ENCODE measurements at regions not wholly inside any gene's neighbourhood (a gene's known extent, or its start where the extent isn't known, plus 50 kb on each side); places are given as distances from the start of the nearest gene placed in this dataset.
"Not testable (repeated sequence)": the region's sequence is repeated elsewhere in the genome, so short reads cannot be mapped to it uniquely, and the experiment has no call there.

DNA sequence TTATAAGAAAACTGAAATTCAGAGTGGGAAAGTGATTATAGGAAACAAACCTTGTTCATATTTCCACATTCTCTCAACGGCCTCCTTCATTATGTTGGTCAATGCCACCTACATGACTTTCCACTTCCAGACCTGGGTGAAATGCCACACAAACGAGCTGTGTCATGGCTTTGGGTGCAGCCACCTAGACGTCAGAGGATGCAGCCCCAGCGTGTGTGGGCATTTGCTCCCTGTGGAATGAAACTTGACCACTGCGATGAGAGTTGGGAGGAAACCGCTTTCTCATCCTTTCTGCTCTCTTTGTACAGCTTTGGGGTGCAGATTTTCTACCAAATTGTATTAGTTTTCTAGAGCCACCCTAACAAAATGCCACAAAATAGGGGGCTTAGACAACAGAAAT is 291.0 kb downstream of the CYRIA start:
- DNase-seq (ENCODE audit: low read depth in 2 of 3, low spot score in 1 of 3): no peak

DNA sequence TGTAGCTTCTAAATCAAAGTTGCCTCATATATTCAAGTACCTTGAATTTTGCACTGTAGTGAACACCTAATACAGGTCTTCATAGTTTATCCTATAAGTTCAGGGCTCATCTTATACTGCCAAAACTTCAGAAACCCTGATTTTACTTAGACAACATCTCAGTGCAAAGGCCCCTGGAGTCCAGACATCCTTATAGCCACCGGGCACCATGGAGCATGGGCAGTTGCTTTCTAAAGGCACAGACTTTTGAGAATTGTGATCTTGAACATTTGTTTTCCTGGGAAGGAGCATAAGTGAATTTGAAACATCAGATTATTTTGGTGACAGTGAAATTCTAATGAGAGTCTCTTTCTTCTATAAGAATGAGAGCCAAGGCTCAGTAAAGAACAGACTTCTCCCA is 292.3 kb downstream of the CYRIA start:
- no peak for DNase-seq (ENCODE audit: low read depth in 2 of 3, low spot score in 1 of 3)

DNA sequence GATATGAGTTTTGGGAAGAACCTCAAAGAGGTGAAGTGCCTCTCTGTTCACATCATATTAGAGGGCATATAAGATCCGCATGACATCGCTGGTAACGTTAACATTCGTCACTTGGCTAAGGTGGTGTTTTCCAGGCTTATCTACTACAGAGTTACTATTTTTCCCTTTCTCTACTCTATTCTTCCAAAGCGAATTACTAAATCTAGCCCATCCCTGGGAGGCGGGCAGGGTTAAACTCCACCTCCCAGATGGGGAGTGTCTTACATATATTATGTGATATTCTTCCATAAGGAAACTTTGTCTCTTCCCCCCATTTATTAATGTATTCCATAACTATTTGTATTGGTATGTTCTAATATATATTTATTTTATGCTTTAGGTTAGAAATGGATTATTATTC is 293.9 kb downstream of the CYRIA start:
- DNase-seq (ENCODE audit: low read depth in 2 of 3, low spot score in 1 of 3): no peak

DNA sequence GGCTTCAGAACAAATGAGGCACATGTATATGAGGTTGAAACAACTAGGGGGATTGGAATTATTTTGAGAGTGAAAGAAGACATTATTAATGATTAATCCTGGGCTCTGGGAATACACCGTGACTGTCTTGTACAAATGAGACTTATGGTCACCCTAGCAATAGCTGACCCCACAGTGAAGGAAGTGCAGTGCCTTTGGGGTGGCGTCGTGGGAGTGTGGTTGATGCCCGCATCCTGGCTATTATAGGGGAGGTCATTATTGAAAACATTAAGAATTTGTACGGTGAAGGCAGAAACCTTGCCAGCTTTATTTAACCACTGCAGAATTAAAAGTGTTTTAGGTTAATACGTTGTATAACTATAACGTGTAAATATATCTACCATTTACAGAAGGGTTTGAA is 296.7 kb downstream of the CYRIA start:
- no peak for DNase-seq (ENCODE audit: low read depth in 2 of 3, low spot score in 1 of 3)

DNA sequence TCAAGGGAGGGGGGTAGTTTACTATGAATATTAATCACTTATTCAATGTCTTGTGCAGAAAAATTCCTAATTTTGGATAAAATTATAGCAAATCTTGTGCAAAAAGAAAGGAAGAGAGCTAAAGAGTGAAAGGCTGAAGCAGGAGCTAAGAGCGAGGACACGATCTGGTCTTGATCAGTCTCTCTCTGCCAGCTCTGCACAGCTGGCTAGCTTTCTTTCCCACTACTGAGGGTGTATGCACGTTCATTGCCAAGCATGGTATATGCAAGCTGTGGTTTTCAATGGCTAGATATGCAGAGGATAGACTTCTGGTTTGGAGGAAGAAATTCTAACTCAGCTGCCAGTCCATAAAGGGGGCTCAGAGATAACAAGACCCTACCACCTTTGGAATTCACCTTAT is 297.3 kb downstream of the CYRIA start:
- no peak for DNase-seq (ENCODE audit: low read depth in 2 of 3, low spot score in 1 of 3)

DNA sequence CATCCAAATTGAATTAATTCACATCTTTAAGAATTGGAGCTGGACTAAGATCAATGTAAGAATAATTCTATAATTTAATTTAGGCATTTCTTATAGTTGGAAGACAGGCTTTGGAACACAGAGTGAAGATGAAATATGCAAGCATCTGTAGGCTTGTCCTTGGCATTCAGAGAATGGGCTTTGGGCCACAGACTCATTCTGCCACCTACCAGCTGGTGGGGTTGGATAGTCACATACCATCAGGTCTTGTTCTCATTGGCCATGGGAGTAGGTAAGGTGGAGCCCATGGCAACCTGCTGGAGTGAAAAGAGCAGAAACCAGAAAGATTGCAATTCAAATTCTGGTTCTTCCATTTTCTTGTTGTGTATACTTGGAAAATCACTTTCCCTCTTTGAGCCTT is 300.3 kb downstream of the CYRIA start:
- no peak for DNase-seq (ENCODE audit: low read depth in 2 of 3, low spot score in 1 of 3)

DNA sequence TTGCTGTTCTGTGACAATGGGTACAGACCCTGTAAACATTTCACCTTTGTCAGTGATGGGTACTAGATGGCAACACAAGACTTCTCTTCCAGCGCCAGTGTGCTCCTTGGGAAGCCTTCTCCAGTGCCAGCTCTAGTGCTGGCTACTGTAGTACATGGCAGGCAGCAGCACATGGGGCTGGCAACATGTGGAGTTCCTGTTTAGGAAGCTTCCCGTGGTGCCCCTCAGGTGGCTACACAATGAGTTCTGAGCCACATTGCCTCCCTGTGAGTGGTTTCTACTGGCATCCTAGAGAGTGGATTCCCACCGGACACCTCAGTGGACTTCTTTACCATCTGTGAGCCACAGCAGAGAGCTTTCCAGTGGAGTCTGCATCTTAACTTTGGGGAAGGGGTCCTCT is 302.1 kb downstream of the CYRIA start:
- DNase-seq (ENCODE audit: low read depth in 2 of 3, low spot score in 1 of 3): no peak

DNA sequence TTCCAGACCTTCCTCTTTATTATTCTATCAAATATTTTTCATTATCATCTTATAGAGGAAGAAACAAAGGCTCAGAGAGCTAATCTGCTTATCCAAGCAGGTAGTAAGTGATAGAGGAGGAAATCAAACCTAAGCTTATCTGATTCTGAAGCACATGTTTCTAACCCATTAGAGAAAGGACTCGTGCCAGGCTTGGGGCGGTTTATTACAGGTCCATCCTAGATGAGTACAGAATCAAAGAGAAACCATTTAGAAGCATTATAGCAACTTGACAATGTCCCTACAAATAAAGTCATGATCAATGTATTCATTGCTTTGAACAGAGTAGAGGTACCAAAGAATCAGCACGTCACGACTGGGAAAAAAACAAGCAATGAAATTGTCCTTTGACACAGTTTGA is 303.0 kb downstream of the CYRIA start:
- DNase-seq (ENCODE audit: low read depth in 2 of 3, low spot score in 1 of 3): no peak

DNA sequence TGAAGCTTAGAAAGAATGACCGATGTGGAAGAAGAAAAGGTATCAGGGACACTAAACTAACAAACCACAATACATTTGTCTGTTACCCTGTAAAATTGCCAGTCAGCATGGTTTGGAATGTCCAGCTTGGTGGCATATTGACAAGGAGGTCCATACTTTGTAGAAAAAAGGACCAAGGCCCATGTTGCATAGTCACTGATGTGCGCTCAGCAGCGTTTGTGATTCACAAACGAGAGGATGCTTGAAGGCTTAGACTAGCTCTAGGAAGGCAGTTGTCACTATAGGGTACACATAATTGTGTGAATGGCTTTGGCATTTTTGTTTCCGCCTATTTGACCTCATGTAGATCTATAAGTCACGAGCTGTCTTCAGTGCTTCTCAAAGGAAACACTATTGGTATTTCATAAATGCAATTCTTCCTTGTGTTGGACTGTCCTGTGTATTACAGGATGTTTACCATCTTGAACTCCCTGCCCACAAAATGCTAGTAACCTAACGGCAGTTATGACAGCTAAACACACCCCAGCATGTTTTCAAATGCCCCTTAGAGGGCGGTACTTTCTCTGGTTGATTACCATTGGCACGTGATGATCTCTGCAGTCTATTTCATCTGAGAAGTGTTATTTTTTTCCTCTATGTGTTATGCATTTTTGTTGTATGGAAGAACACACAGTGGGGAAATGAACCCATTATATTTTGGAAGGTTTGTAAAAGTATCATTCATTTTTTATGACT is 304.2 kb downstream of the CYRIA start:
- no peak for DNase-seq (ENCODE audit: low read depth in 2 of 3, low spot score in 1 of 3)

DNA sequence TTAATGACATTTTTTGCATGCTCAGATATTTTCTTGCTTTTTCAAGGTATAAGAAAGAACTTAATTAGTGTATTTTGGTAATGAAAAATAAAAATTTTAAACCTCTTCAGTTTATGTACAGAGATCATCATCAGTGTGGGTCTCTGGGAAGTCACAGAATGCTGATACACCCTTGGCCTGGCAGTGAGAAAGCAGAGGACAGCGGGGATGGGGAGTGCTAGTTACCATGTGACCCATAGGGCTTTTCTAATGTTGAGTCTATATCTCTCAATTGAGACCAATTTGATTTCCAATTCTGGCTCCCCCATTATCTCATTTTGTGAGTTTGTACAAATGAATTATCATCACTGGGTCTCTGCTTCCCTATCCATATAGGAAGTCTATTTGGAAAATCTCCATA is 305.7 kb downstream of the CYRIA start:
- no peak for DNase-seq (ENCODE audit: low read depth in 2 of 3, low spot score in 1 of 3)

DNA sequence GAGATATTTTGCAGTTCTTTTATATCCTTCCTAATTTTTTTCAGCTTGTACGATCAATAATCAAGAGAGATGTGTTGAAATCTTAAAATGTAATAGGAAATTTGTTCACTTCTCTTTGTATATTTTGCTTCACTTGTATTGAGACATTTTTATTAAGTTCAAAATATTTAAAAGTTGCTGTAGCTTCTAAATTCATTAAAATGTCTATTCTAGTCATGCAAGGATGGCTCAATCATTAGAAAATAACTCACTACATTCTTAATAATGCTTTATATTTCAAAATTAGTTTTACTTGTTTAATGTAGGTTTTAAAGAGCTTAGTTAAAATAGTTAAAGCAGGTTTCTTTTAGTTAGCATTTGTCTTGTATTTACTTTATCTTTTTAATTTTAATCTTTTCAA is 308.4 kb downstream of the CYRIA start:
- DNase-seq (ENCODE audit: low read depth in 2 of 3, low spot score in 1 of 3): no peak

DNA sequence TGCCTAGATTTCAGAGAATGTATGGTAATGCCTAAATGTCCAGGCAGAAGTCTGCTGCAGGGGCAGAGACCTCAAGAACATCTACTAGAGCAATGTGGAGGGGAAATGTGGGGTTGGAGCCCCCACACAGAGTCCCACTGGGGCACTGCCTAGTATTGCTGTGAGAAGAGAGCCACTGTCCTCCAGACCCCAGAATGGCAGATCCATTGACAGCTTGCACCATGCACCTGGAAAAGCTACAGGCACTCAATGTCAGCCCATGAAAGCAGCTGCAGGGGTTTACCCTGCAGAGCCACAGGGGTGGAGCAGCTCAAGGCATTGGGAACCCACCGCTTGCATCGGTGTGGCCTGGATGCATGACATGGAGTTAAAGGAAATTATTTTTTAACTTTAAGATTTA is 314.1 kb downstream of the CYRIA start:
- DNase-seq (ENCODE audit: low read depth in 2 of 3, low spot score in 1 of 3): no peak

DNA sequence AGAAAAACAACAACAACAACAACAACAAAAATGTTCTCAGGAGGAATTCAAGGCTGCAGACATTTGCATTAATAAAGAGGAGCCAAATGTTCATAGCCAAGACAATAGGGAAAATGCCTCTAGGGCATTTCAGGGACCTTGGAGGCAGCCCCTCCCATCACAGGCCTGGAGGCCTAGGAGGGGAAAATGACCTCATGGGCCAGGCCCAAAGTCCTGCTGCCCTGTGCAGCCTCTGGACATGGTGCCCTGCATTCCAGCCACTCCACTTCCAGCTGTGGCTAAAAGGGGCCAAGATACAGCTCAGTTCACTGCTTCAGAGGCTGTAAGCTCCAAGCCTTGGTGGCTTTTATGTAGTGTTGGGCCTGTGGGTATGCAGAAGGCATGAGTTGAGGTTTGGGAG is 314.5 kb downstream of the CYRIA start:
- DNase-seq (ENCODE audit: low read depth in 2 of 3, low spot score in 1 of 3): no peak

DNA sequence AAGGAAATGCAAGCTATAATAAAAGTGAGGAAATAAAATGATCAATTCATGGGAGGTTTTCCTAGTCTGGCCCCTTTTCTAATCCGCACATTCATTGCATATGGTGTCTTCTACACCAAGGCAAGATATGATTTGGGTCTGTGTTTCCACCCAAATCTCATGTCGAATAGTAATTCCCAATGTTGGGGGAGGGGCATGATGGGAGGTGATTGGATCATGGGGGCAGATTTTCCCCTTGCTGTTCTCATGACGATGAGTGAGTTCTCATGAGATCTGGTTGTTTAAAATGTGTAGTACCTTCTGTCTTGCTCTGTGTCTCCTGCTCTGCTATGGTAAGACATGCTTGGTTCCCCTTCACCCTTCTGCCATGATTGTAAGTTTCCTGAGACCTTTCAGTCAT is 315.4 kb downstream of the CYRIA start:
- DNase-seq (ENCODE audit: low read depth in 2 of 3, low spot score in 1 of 3): no peak

DNA sequence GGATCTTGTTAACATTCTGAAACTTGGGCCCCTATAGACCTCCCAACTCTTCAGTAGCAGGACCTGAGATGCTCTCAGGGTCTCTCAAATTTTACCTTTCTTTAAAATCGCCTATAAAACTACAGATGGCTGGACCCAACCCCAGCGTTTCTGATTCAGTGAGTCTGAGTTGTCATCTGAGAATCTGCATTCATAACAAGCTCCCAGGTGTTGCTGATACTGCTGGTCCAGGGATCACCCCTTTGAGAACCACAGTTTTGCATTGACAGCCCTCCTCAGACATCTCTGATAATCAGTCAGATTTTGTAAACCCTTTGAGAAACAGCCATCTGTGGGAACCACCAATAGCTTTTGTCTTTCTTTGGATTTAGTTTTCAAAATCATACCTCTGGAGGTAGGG is 315.8 kb downstream of the CYRIA start:
- no peak for DNase-seq (ENCODE audit: low read depth in 2 of 3, low spot score in 1 of 3)

DNA sequence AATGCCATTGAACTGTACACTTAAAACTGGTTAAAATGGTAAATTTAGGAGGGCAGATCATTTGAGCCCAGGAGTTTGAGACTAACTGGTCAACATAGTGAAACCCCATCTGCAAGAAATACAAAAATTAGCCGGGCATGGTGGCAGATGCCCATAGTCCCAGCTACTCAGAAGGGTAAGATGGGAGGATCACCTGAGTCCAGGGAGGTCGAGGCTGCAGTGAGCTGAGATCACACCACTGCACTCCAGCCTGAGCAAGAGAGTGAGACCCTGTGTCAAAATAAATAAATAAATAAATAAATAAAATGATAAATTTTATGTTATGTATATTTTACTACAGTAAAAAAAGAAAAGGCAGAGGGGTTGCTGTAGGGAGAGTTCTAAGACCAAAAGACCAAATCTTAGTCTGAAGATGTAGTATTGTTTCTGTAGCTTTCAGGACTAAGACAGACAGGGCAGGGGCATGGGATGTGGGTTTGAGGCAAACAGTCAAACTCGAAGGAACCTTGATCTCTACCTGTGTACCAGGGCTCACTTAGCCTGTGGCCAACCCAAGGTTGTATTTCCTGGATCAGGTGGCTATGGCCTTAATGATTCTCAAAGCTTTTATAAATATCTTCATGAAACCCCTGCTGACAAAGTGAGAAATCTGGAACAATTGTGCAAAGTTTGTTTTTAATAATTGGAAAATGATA is 316.7 kb downstream of the CYRIA start:
- DNase-seq (ENCODE audit: low read depth in 2 of 3, low spot score in 1 of 3): no peak

DNA sequence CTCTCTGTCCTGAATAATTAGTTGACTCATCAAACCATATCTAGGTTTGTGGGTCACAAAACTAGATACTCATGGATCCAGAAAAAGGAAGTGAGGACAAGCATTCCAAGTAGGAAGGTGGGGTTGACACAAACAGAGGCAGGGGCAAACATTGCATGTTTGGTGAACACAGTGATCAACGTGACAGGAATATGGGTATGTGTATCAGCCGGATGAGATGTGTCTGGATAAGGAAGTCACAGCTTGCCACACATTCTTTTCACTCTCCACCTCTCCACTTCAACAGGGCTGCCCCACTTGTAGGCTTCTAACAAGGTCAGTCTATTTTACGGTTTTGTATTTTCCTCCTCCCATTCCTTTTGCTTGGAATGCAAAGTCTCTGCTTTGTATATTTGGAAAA is 319.0 kb downstream of the CYRIA start:
- DNase-seq (ENCODE audit: low read depth in 2 of 3, low spot score in 1 of 3): no peak

DNA sequence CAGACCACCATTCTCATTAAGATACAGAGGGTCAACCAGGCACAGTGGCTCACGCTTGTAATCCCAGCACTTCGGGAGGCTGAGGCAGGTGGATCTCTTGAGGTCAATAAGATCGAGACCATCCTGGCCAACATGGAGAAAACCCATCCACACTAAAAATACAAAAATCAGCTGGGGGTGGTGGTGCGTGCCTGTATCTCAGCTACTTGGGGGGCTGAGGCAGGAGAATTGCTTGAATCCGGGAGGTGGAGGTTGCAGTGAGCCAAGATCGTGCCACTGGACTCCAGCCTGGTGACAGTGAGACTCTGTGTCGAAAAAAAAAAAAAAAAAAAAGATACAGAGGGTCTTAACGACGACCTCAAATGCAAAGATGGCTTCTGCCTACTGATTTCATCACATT is 320.4 kb downstream of the CYRIA start:
- DNase-seq (ENCODE audit: low read depth in 2 of 3, low spot score in 1 of 3): not testable (repeated sequence)

DNA sequence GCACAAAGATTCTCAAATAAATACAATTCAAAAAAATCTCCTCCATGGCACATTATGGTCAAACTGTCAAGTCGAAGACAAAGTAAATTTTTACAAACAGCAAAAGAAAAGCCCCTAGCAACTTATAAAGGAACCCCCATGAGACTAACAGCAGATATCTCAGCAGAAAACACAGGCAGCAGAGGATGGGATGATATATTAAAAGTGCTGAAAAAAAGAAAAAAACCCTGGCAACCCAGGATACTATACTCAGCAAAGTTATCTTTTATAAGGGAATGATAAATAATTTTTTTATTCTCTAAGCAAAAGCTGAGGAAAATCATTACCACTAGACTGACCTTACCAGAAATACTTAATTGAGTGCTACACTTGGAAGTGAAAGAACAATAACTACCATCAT is 326.4 kb downstream of the CYRIA start:
- DNase-seq (ENCODE audit: low read depth in 2 of 3, low spot score in 1 of 3): no peak

DNA sequence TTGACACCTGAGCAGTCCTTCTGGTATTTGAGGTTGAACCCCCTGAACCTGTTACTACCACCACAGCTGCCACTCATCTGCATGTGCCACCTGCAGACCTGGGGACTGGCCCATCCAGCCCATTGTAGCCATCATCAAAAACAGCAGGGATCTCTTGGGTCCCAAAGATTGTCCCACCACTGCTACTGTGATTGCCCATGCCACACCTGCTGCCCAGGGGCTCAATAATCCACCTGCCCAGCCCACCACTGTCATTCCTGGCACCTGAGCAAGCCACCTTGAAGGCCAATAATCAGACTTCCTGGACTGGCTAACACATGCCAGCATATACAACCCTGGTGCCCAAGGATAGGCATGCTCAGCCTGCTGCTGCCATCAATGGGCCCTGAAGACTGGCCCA is 327.6 kb downstream of the CYRIA start:
- no peak for DNase-seq (ENCODE audit: low read depth in 2 of 3, low spot score in 1 of 3)

DNA sequence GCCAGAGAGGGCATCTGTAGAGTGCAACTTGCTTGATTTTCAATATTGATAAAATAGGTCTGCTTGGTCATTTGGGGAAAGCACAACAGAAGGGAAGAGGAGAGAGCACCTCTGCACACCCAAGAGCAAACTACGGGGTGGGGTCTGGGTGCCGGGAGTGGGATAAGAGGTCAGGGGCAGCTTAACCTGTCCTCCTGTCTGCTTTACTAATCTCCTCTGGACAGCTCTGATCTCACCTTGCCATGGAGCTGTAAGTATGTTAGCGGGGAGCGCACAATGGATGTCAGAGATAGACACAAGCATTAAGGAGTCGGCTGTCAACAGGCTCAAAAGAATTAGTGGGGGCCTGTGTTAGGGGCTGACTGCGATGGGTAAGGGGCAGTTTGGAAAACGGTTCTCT is 328.7 kb downstream of the CYRIA start:
- no peak for DNase-seq (ENCODE audit: low read depth in 2 of 3, low spot score in 1 of 3)

DNA sequence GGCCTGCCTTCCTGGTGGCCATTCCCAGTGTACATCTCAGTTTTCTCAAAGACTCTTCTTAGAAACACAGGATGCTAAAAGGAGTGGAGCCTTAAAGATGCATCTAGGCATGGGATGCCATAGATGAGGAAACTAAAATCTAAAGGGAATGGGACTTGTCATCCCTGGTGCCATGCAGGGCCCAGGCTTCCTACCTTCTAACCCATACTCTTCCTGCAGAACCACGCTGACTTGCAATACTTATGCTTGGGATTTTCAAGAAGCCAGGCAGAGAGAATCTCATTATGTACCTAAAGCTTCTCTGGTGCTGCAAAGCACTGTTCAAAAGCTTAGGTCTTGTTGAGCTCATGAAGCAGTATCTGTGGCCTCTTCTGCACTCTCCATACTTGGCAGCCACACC is 329.1 kb downstream of the CYRIA start:
- no peak for DNase-seq (ENCODE audit: low read depth in 2 of 3, low spot score in 1 of 3)

DNA sequence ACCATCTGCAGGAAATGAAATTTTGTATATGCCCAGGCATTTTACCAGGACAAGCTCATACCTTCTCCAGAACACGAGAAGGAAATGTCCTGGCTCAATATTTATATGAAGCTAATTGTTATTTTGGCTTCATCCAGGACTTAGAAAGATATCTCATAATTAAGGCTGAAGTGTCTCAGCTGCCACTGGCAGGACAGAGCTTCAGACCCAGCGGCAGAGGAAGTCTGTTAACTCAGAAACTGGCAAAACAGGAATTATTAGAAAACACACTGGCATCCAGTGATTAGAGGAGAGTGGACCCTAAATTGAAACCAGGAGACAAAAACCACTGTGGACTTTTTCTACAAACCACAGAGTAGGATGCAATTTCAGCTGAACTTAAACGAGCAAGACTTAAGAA is 329.7 kb downstream of the CYRIA start:
- DNase-seq (ENCODE audit: low read depth in 2 of 3, low spot score in 1 of 3): no peak
